Naive B cell (primary cell): ENCODE measurements at regions not wholly inside any gene's neighbourhood (a gene's known extent, or its start where the extent isn't known, plus 50 kb on each side); places are given as distances from the start of the nearest gene placed in this dataset.

Experiments used
- ATAC-seq, 2 donors: fragments of 150-1000 bp; cut with Tn5 transposase; 2 replicates each; pipeline ENCODE4 v1.10.0; 2021; ENCODE audit warnings: low read depth in 2 of 2, mild to moderate bottlenecking in 2 of 2, moderate library complexity in 2 of 2
- DNase-seq: peaks from one replicate; pipeline ENCODE4 v3.0.0; 2022
- H3K27ac Mint-ChIP-seq, 6 donors: one replicate each; pipeline ENCODE4 v1.8.0; 2020 to 2022; ENCODE audit warnings: mild to moderate bottlenecking in 6 of 6, mixed read lengths in 6 of 6, moderate library complexity in 5 of 6, inconsistent platforms in 2 of 6
- H3K27me3 Mint-ChIP-seq, 3 donors: one replicate each; pipeline ENCODE4 v1.8.0; 2021 to 2022; ENCODE audit warnings: mixed read lengths in 3 of 3, mild to moderate bottlenecking in 1 of 3
- H3K36me3 Mint-ChIP-seq, 2 donors: one replicate each; pipeline ENCODE4 v1.8.0; 2020 to 2022; ENCODE audit warnings: mixed read lengths in 2 of 2, inconsistent platforms in 1 of 2, mild to moderate bottlenecking in 1 of 2
- H3K4me1 Mint-ChIP-seq, 3 donors: one replicate each; pipeline ENCODE4 v1.8.0; 2020 to 2022; ENCODE audit warnings: mixed read lengths in 3 of 3, inconsistent platforms in 1 of 3, mild to moderate bottlenecking in 1 of 3, moderate library complexity in 1 of 3
- H3K4me3 Mint-ChIP-seq, 8 donors: one replicate each; pipeline ENCODE4 v1.8.0; 2020 to 2022; ENCODE audit warnings: mild to moderate bottlenecking in 8 of 8, mixed read lengths in 8 of 8, moderate library complexity in 8 of 8, inconsistent platforms in 2 of 8
- H3K9me3 Mint-ChIP-seq, 7 donors: one replicate each; pipeline ENCODE4 v1.8.0; 2020 to 2022; ENCODE audit warnings: mixed read lengths in 7 of 7, mild to moderate bottlenecking in 5 of 7, inconsistent platforms in 2 of 7, moderate library complexity in 1 of 7

DNA sequence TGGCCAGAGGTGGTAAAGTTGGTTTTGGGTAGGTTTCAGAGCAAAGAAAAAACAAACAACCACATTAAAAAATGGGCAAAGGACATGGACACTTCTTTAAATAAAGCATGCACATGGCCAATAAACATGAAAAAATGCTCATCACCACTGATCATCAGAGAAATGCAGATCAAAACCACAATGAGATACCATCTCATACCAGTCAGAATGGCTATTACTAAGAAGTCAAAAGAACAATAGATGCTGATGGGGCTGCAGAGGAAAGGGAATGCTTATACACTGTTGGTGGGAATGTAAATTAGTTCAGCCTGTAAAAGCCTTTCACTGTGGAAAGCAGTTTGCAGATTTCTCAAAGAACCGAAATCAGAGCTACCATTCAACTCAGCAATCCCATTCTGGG lies 598.4 kb upstream of the SOX9 start:
- DNase-seq (no peak), ATAC-seq (no peak)
- Mint-ChIP-seq H3K36me3 (no peaks in the 10 kb centered on the region), H3K27ac (no peak overlapping the region), H3K4me3 (no peak overlapping the region), H3K4me1 (no peaks in the 10 kb centered on the region), H3K9me3 (peaks cover 0 to 20% (median 5%) of the 10 kb centered on the region in 7 donors), H3K27me3 (no peaks in the 10 kb centered on the region)

DNA sequence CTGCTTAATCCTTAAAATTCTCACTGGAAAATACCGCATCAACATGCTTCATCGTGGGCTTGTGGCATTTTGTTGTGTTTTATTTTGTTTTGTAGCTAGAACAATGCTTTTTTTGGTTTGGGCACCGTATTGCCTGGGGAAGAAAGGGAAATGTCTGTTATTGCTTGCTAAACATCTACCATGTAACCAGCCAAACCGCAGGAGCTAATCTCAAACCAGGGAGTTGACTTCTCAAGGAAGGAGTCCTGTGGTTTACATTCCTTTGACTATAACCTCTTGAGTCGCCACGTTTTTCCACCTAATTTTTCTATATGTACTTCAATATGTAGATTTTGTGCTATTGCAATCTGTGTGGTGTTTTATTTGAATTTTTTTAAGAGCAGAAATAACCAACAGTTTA lies 593.5 kb upstream of the SOX9 start:
- Mint-ChIP-seq H3K27ac (no peak overlapping the region), H3K36me3 (no peaks in the 10 kb centered on the region), H3K4me1 (no peaks in the 10 kb centered on the region), H3K9me3 (peaks cover 2 to 13% (median 5%) of the 10 kb centered on the region in 7 donors), H3K4me3 (no peak overlapping the region), H3K27me3 (no peaks in the 10 kb centered on the region)
- no peak for DNase-seq
- ATAC-seq: no peak

DNA sequence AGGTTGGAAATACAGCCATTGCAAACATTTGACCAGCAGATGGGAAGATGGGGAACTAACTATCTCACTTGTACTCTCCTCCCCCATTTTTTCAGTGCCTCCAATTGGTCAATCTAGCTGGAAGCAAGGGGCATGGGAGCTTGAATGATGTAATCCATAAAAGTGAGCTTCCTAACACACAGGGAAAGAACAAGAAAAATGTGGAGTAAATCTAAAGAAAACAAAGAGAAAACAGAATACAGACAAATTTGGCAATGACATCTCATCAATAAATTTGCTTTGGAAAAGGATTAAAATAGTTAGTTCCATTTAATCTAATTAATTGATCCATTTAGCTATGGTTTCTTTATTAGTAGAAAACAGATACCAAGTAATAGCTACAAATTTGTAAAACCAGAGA lies 592.6 kb upstream of the SOX9 start:
- peaks cover 0 to 10% (median 5%) of the 10 kb centered on the region in 7 donors for H3K9me3 Mint-ChIP-seq

DNA sequence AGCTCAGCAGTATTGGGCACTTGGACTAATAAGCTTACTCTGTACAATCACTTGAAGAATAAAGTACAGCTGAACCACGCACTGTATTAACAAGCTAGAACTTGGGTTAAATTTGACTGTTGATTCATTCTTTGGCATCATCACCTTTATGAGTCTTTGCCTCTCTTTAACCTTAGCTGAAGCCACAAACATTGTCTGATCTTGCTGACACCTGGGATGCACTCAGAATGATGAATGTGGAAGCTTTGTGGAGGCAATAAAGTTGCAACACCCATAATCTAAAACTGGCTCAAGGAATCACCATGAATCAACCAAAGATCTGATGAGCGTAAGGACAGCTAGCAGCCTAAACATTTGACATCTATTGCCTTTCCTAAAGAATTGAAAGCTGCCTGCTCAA lies 590.6 kb upstream of the SOX9 start:
- H3K27me3 Mint-ChIP-seq: no peaks in the 10 kb centered on the region
- DNase-seq (no peak), ATAC-seq (no peak)
- no peaks in the 10 kb centered on the region for H3K4me1 Mint-ChIP-seq
- H3K27ac Mint-ChIP-seq: no peak overlapping the region
- H3K36me3 Mint-ChIP-seq: no peaks in the 10 kb centered on the region
- peaks cover 0 to 5% (median 3%) of the 10 kb centered on the region in 7 donors for H3K9me3 Mint-ChIP-seq
- no peak overlapping the region for H3K4me3 Mint-ChIP-seq

More for the DNA sequence above, 592.6 kb upstream of the SOX9 start:
- H3K27me3 Mint-ChIP-seq: no peaks in the 10 kb centered on the region
- no peak overlapping the region for H3K27ac Mint-ChIP-seq
- H3K4me3 Mint-ChIP-seq: no peak overlapping the region
- no peaks in the 10 kb centered on the region for H3K4me1 Mint-ChIP-seq
- no peak for ATAC-seq
- no peak for DNase-seq
- H3K36me3 Mint-ChIP-seq: no peaks in the 10 kb centered on the region

DNA sequence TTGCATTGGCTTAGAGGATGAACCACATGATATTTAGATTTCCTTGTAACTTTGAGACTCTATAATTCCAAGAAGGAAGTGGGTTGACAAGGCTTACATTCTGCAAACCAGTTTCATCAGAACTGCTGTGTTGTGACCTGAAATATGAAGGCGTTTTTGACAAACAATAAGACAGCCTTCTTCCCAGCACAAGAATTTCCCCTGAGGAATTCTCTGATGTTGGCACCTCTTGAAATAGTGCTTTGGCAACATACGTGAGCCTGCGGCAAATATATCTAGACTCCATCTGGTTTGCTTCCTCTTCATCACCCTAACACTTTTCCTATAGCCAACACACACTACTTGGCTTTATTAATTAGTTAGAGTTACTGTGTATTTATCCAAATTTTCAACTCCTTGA lies 585.5 kb upstream of the SOX9 start:
- H3K27ac Mint-ChIP-seq: no peak overlapping the region
- no peak for ATAC-seq
- no peak overlapping the region for H3K4me3 Mint-ChIP-seq
- no peaks in the 10 kb centered on the region for H3K27me3 Mint-ChIP-seq
- H3K36me3 Mint-ChIP-seq: no peaks in the 10 kb centered on the region
- no peak for DNase-seq
- peaks cover 0 to 2% (median 0%) of the 10 kb centered on the region in 7 donors for H3K9me3 Mint-ChIP-seq
- no peaks in the 10 kb centered on the region for H3K4me1 Mint-ChIP-seq

DNA sequence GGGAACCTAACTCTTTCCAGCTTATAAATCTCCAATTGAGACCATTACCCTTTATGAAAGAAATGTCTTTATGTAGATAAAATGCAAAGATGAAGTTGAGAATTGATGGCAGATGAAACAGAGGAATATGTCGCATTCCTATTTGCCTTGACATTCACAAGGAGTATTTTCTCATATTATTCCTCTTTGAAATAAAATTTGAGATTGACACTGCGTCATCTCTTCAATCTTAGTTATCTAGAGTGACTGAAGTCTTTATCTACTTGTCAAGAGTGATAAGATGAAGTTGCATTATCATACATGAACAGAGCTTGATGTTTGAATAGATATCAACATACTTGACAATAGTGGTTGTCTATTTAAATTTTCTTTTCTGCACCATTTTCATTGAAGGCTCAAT lies 574.4 kb upstream of the SOX9 start:
- Mint-ChIP-seq H3K27ac (no peak overlapping the region), H3K27me3 (no peaks in the 10 kb centered on the region), H3K4me3 (no peak overlapping the region), H3K9me3 (peaks cover 0 to 16% (median 6%) of the 10 kb centered on the region in 7 donors), H3K4me1 (no peaks in the 10 kb centered on the region), H3K36me3 (no peaks in the 10 kb centered on the region)
- DNase-seq (no peak), ATAC-seq (no peak)

DNA sequence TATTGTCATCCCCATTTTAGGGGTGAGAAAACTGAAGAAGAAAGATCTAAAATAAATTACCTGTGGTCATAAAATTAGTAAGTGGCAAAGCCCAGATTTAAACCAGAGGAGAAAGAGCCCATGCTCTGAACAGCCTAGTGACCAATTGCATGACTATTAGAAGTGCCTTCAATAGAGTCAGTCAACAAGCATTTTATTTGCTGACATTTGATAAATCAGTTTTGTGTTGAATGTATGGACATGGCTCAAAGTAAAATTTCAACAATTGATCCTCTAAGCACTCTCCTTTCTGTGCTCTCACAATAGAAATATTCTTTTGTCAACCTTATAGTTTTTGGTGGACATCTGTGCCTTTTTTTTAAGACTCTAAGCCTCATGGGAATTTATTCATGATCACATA lies 572.9 kb upstream of the SOX9 start:
- Mint-ChIP-seq H3K27me3 (no peaks in the 10 kb centered on the region), H3K4me3 (no peak overlapping the region), H3K4me1 (no peaks in the 10 kb centered on the region), H3K27ac (no peak overlapping the region), H3K36me3 (no peaks in the 10 kb centered on the region), H3K9me3 (peaks cover 1 to 24% (median 6%) of the 10 kb centered on the region in 7 donors)
- ATAC-seq (no peak), DNase-seq (no peak)

DNA sequence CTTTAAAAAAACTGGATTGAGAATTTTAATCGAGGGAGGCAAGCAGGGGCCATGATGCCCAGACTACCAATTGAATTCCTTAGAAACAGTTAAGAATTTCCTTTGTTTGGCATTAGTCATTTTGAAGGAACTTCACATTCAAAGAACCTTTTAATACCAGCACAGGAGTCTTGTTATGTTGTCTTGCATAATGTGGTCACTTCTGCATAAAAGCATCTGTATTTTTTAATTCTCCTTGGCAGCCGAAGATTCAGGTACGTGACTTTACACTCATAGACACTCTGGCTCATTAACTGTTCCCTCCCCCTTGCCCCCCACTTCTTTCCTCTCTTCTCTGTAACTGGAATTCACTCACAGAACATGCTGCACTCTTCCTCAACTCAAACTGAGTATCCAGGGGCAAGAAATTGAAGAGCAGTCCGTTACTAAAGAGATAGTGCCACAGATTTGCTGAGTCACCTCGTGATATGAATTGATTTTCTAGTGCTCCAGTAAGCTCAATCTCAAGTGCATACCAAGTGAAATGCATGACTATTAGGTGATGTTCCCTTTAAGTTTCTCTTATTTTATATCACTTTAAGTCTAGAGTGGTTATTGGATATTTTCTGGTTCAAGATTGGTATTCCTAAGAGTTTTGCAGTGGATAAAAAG lies 572.2 kb upstream of the SOX9 start:
- peak overlapping the region in 1 of 8 donors; percentile 71 for H3K4me3 Mint-ChIP-seq
- no peaks in the 10 kb centered on the region for H3K36me3 Mint-ChIP-seq
- H3K4me1 Mint-ChIP-seq: no peaks in the 10 kb centered on the region
- H3K27ac Mint-ChIP-seq: no peak overlapping the region
- H3K27me3 Mint-ChIP-seq: no peaks in the 10 kb centered on the region
- DNase-seq (no peak), ATAC-seq (no peak)
- H3K9me3 Mint-ChIP-seq: peaks cover 3 to 24% (median 6%) of the 10 kb centered on the region in 7 donors

DNA sequence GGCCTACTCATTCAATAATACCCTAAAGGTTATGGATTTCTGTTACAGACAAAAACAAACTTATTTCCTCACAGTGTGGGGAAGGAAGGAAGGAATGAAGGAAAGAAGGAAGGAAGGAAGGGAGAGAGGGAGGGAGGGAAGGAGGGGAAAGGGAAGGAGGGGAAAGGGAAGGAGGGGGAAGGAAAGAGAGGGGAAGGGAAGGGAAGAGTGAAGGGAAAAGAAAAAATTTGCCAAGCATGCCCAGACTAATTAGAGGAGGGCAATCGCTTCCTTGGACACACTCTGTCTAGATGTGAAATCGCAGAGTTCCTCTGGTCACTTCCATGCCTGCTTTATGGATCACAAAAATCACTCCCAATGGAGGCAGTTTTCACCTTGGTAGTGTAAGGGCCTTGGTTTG lies 570.1 kb upstream of the SOX9 start:
- Mint-ChIP-seq H3K4me1 (no peaks in the 10 kb centered on the region), H3K9me3 (peaks cover under 1 to 24% (median 7%) of the 10 kb centered on the region in 7 donors), H3K27ac (no peak overlapping the region), H3K36me3 (no peaks in the 10 kb centered on the region), H3K27me3 (no peaks in the 10 kb centered on the region), H3K4me3 (no peak overlapping the region)
- DNase-seq (no peak), ATAC-seq (no peak)

DNA sequence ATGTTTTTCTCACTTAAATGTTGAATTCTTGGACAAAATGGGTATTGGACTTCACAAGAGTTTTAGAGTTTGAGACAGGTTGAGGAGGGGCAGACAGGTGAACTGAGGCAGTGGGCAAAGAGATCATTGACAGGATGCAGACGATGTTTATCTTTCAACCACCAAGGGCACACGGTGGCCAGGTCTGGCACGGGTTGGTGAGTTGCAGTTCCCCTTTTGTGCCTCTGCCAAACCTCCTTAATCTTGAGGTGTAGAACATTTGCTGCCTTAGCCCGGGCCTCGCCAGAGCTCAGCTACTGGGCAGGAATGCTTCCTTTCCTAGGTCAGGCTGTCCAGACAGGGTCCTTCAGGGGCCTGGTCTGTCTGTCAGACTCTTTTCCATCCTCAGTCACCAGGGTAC lies 567.4 kb upstream of the SOX9 start:
- Mint-ChIP-seq H3K27me3 (no peaks in the 10 kb centered on the region), H3K36me3 (no peaks in the 10 kb centered on the region), H3K4me3 (no peak overlapping the region), H3K27ac (no peak overlapping the region), H3K9me3 (peaks cover 0 to 25% (median 10%) of the 10 kb centered on the region in 7 donors), H3K4me1 (no peaks in the 10 kb centered on the region)
- ATAC-seq (no peak), DNase-seq (no peak)

DNA sequence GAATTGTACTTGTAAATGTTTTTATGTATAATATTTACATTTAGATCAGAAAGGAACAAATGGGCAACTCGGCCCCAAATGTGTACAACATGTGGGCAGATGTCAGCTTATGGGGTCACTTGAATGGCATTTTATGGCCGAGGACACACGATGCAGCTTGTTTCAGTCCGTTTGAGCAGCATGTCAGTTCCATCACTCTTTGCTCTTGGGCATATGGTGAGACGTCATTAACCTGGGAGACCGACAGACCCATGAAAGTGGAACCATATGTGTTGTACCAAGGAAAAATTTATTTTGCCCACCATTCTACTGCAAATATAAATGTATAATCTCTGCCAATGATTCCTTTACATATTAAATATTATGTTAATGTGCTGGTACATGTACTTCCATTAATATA lies 561.9 kb upstream of the SOX9 start:
- no peak for ATAC-seq
- Mint-ChIP-seq H3K9me3 (peaks cover 0 to 9% (median 5%) of the 10 kb centered on the region in 7 donors), H3K36me3 (no peaks in the 10 kb centered on the region), H3K27ac (no peak overlapping the region), H3K27me3 (no peaks in the 10 kb centered on the region), H3K4me1 (no peaks in the 10 kb centered on the region), H3K4me3 (no peak overlapping the region)
- no peak for DNase-seq

DNA sequence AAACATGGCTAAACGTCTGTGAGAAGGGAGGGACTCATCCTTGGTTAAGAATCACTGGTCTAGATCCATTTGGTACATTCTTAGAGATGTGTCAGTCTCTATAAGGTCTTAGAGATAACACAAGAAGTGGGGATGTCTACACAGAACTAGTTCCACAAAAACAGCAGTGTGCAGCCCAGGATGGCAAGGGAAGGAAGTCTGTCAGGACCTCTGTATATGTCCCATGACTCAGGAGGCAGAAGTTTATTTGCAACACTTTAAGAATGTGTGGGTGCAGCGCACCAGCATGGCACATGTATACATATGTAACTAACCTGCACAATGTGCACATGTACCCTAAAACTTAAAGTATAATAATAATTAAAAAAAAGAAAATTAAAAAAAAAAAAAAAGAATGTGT lies 548.5 kb upstream of the SOX9 start:
- Mint-ChIP-seq H3K9me3 (peaks cover 3 to 12% (median 4%) of the 10 kb centered on the region in 7 donors), H3K4me1 (no peaks in the 10 kb centered on the region), H3K27ac (no peak overlapping the region), H3K27me3 (no peaks in the 10 kb centered on the region), H3K4me3 (no peak overlapping the region), H3K36me3 (no peaks in the 10 kb centered on the region)
- DNase-seq (no peak), ATAC-seq (no peak)

DNA sequence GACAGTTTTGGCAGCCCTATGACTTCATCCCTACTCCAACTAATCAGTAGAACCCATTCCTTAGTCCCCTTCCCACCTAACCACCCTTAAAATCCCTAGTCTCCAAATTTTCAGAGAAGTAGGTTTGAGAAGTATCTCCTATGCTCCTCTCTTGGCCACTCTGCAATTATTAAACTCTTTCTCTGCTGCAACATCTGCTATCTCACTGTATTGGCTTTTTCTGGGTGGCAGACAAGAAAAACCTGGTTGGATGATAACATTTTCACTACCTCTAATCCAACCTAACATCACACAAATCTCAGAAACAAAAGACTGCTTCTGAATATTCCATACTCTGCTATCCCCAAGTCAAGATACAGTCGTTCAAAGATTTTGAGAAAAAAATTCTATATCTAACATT lies 542.4 kb upstream of the SOX9 start:
- H3K36me3 Mint-ChIP-seq: no peaks in the 10 kb centered on the region
- no peak for DNase-seq
- H3K27ac Mint-ChIP-seq: no peak overlapping the region
- peaks cover 0 to 38% (median 9%) of the 10 kb centered on the region in 7 donors for H3K9me3 Mint-ChIP-seq
- H3K27me3 Mint-ChIP-seq: no peaks in the 10 kb centered on the region
- no peak for ATAC-seq
- no peak overlapping the region for H3K4me3 Mint-ChIP-seq
- no peaks in the 10 kb centered on the region for H3K4me1 Mint-ChIP-seq

DNA sequence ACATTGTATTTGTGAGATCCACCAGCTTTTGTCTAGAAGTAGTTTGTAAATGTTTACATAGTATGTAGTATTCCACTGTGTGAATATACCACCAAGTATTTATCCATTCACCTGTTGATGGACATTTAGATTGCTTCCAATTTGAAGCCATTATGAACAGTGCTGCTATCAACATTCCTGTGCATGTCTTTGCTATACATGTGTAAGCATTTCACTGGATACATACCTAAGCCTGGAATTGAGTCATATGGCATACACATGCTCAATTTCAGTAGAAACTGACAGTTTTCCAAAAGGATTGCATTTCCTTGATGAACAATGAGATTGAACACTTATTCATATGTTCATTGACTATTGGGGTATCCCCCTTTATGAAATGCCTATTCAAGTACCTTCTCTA lies 540.6 kb upstream of the SOX9 start:
- Mint-ChIP-seq H3K4me3 (no peak overlapping the region), H3K4me1 (no peaks in the 10 kb centered on the region), H3K9me3 (peaks cover 0 to 38% (median 9%) of the 10 kb centered on the region in 7 donors), H3K36me3 (no peaks in the 10 kb centered on the region), H3K27me3 (no peaks in the 10 kb centered on the region), H3K27ac (no peak overlapping the region)
- ATAC-seq: no peak
- no peak for DNase-seq

DNA sequence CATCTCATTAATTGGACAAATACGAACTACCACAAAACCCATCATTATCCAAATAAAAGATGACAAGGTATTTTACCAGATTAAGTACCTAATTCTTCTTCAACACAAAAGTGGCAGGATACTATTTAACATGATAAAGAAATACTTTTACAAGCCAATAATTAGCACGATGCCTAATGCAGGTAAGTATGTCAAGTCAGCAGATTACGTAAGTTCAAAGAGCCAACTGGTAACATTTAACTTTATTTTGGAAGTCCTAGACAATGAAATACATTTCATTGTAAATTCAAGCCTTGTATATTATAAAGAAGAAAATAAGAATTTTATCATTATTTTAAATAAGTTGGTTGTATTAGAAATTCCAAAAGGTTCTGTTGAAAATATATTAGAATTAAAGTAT lies 535.3 kb upstream of the SOX9 start:
- DNase-seq (no peak), ATAC-seq (no peak)
- no peaks in the 10 kb centered on the region for H3K36me3 Mint-ChIP-seq
- no peak overlapping the region for H3K27ac Mint-ChIP-seq
- H3K27me3 Mint-ChIP-seq: no peaks in the 10 kb centered on the region
- no peak overlapping the region for H3K4me3 Mint-ChIP-seq
- peaks cover 0 to 10% (median 1%) of the 10 kb centered on the region in 7 donors for H3K9me3 Mint-ChIP-seq
- no peaks in the 10 kb centered on the region for H3K4me1 Mint-ChIP-seq
